ENCODE measurements at regions not wholly inside any gene's neighbourhood (a gene's known extent, or its start where the extent isn't known, plus 50 kb on each side); places are given as distances from the start of the nearest gene placed in this dataset.

DNA sequence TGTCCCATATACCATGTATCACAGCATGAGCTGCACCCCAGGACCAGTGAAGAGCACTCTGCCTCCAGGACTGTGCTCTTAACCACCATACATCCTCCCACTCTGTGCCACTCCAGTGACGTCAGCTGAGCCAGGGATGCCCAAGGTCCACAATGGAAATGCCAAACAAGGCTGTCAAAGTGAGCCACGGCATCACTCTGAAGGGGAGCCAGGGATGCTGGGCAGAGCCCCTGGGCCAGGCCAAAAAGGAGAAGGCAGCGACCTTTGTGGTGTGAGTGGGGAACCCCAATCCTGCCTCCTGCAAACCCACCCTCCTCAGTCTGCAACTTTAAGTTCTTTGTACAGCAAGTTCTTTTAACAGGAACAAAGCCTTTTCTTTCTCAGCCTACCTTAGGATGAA lies 242.7 kb downstream of the SYK start:
- no peaks in the 10 kb centered on the region for H3K27me3 ChIP-seq (ENCODE audit: control insufficient read depth in 2 of 2, insufficient read depth in 2 of 2, low read length in 2 of 2)
- H3K4me1 ChIP-seq (ENCODE audit: control insufficient read depth, extremely low read depth, insufficient read depth, low read length): peaks cover 12% of the 10 kb centered on the region
- H3K27ac ChIP-seq (ENCODE audit: insufficient read depth, low read depth, low read length): no peak overlapping the region
- ChIA-PET CTCF (no interaction called here), POLR2A (no interaction called here)
- H3K79me2 ChIP-seq (ENCODE audit: control insufficient read depth, insufficient read depth, low read length): no peaks in the 10 kb centered on the region
- BruUV-seq (replicated peaks): no TSS peak
- no peaks in the 10 kb centered on the region for H3K36me3 ChIP-seq (ENCODE audit: control insufficient read depth in 2 of 2, extremely low read depth in 1 of 2, insufficient read depth in 2 of 2, low read length in 2 of 2)
- H3K4me2 ChIP-seq (ENCODE audit: insufficient read depth, low read length): no peak overlapping the region
- no peaks in the 10 kb centered on the region for H3K9me3 ChIP-seq (replicated peaks; ENCODE audit: control insufficient read depth, insufficient read depth, low read length)
- no peaks in the 10 kb centered on the region for H4K20me1 ChIP-seq (replicated peaks; ENCODE audit: control insufficient read depth, extremely low read depth, insufficient read depth, low read length)
- no peak overlapping the region for H2AFZ ChIP-seq (ENCODE audit: low read depth, low read length)
- no peak overlapping the region for H3K9ac ChIP-seq (replicated peaks; ENCODE audit: extremely low read depth, insufficient read depth, low read length)
- DNase-seq (ENCODE audit: low read depth, low spot score) (no peak), FAIRE-seq (no peak)
- no peaks in the 10 kb centered on the region for H3K9me1 ChIP-seq (replicated peaks; ENCODE audit: control insufficient read depth, extremely low read depth, insufficient read depth, low read length)
- intact Hi-C loops (cut with micrococcal nuclease) (no loop called here), dilution Hi-C loops (cut with MboI; ENCODE audit: extremely low pct_ligation_motif_present, low sequenced_read_pairs) (no loop called here)
- no peak for TF ChIP-seq GATA2 (IDR thresholded peaks at IDR 0.05; ENCODE audit: insufficient read depth, insufficient read length, low read depth, low read length)
- no peak for TF ChIP-seq JUN (IDR thresholded peaks at IDR 0.05; ENCODE audit: borderline replicate concordance, insufficient read depth, insufficient read length, low read depth)
- TF ChIP-seq EZH2 (IDR thresholded peaks at IDR 0.05; ENCODE audit: borderline replicate concordance, low read depth, low read length, severe bottlenecking): no peak
- TF ChIP-seq, protein P1, sequence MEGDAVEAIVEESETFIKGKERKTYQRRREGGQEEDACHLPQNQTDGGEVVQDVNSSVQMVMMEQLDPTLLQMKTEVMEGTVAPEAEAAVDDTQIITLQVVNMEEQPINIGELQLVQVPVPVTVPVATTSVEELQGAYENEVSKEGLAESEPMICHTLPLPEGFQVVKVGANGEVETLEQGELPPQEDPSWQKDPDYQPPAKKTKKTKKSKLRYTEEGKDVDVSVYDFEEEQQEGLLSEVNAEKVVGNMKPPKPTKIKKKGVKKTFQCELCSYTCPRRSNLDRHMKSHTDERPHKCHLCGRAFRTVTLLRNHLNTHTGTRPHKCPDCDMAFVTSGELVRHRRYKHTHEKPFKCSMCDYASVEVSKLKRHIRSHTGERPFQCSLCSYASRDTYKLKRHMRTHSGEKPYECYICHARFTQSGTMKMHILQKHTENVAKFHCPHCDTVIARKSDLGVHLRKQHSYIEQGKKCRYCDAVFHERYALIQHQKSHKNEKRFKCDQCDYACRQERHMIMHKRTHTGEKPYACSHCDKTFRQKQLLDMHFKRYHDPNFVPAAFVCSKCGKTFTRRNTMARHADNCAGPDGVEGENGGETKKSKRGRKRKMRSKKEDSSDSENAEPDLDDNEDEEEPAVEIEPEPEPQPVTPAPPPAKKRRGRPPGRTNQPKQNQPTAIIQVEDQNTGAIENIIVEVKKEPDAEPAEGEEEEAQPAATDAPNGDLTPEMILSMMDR (IDR thresholded peaks at IDR 0.05; ENCODE audit: extremely low read depth in 1 of 2, insufficient read depth in 1 of 2, low read depth in 1 of 2, low read length in 2 of 2): no peak
- no peak for TF ChIP-seq FOS (IDR thresholded peaks at IDR 0.05; ENCODE audit: borderline replicate concordance, insufficient read depth, low read length)
- no peak for TF ChIP-seq POLR2A (IDR thresholded peaks at IDR 0.05; ENCODE audit: low read depth, low read length)
- TF ChIP-seq, protein P2, sequence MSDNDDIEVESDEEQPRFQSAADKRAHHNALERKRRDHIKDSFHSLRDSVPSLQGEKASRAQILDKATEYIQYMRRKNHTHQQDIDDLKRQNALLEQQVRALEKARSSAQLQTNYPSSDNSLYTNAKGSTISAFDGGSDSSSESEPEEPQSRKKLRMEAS (IDR thresholded peaks at IDR 0.05; ENCODE audit: insufficient read depth, insufficient read length): no peak
- no peak for TF ChIP-seq MYC (IDR thresholded peaks at IDR 0.05; ENCODE audit: low read depth, low read length)
- no peak for TF ChIP-seq POLR2AphosphoS5 (IDR thresholded peaks at IDR 0.05; ENCODE audit: insufficient read depth, low read depth, low read length)
- no peak overlapping the region for H3K4me3 ChIP-seq (replicated peaks in 1 of 3; ENCODE audit: insufficient read depth in 1 of 3, low read depth in 1 of 3, low read length in 3 of 3)
